Hematopoietic multipotent progenitor cell treated with erythropoietin and hydrocortisone succinate and interleukin-3 and kit ligand, for 6 days (in vitro differentiated cells): ENCODE measurements at regions not wholly inside any gene's neighbourhood (a gene's known extent, or its start where the extent isn't known, plus 50 kb on each side); places are given as distances from the start of the nearest gene placed in this dataset.

ENCODE experiments used
- DNase-seq: peaks from one replicate; pipeline ENCODE4 v3.0.0-alpha.2; 2015

- DNase-seq: no peak
These were observed 180.8 kb upstream of the TCERG1L start for GRCh38 chr10:131492211-131492857.

- DNase-seq: no peak
These were observed 181.9 kb upstream of the TCERG1L start for GRCh38 chr10:131493432-131493831.

- DNase-seq: no peak
These were observed 182.9 kb upstream of the TCERG1L start for GRCh38 chr10:131494451-131494850.

- no peak for DNase-seq
These were observed 183.7 kb upstream of the TCERG1L start for GRCh38 chr10:131495224-131495623.

GRCh38 chr10:131495892-131496291 is 184.4 kb upstream of the TCERG1L start:
- DNase-seq: no peak

GRCh38 chr10:131496351-131497052 is 185.0 kb upstream of the TCERG1L start:
- DNase-seq: no peak

- DNase-seq: no peak
These were observed 188.0 kb upstream of the TCERG1L start for GRCh38 chr10:131499566-131499965.

GRCh38 chr10:131500181-131500580 is 188.7 kb upstream of the TCERG1L start:
- no peak for DNase-seq

- no peak for DNase-seq
These were observed 189.4 kb upstream of the TCERG1L start for GRCh38 chr10:131500892-131501291.

GRCh38 chr10:131503992-131504391 is 192.5 kb upstream of the TCERG1L start:
- no peak for DNase-seq

GRCh38 chr10:131511391-131511790 is 199.9 kb upstream of the TCERG1L start:
- DNase-seq: no peak

- no peak for DNase-seq
These were observed 201.3 kb upstream of the TCERG1L start for GRCh38 chr10:131512852-131513251.

- DNase-seq: no peak
These were observed 201.9 kb upstream of the TCERG1L start for GRCh38 chr10:131513445-131513844.

GRCh38 chr10:131513901-131514300 is 202.4 kb upstream of the TCERG1L start:
- DNase-seq: no peak

- no peak for DNase-seq
These were observed 202.9 kb upstream of the TCERG1L start for GRCh38 chr10:131514454-131514853.

GRCh38 chr10:131516285-131516684 is 204.8 kb upstream of the TCERG1L start:
- DNase-seq: no peak

GRCh38 chr10:131517781-131518180 is 206.3 kb upstream of the TCERG1L start:
- no peak for DNase-seq

- no peak for DNase-seq
These were observed 208.4 kb upstream of the TCERG1L start for GRCh38 chr10:131519723-131520605.

- no peak for DNase-seq
These were observed 220.0 kb upstream of the TCERG1L start for GRCh38 chr10:131531265-131532190.

- DNase-seq: no peak
These were observed 220.8 kb upstream of the TCERG1L start for GRCh38 chr10:131532291-131532690.

- no peak for DNase-seq
These were observed 221.3 kb upstream of the TCERG1L start for GRCh38 chr10:131532745-131533341.
